T47D (cell line): ENCODE measurements at regions not wholly inside any gene's neighbourhood (a gene's known extent, or its start where the extent isn't known, plus 50 kb on each side); places are given as distances from the start of the nearest gene placed in this dataset.

Source experiments
- DNase-seq, 2 experiments: peaks; one replicate each; pipeline versions ENCODE4 v3.0.0 to v3.0.0-alpha.2; 2011 to 2012; ENCODE audit warnings: low read depth in 1 of 2, low spot score in 1 of 2
- JUND ChIP-seq: IDR thresholded peaks from 2 replicates; pipeline ENCODE4 v1.6.1; 2012; ENCODE audit warnings: low read depth
- in situ Hi-C: cut with HindIII; loops from 2 replicates; pipeline ENCODE4 v1.10.0; 2016; ENCODE audit warnings: low sequenced_read_pairs, low pct_unique_long_range_greater_than_20kb

- in situ Hi-C loops, result no loop called here
- TF ChIP-seq JUND, result no peak
- DNase-seq, result peak in 1 of 2 experiments; percentile 5
Observed at GRCh38 chr4:31392923-31393322, 672.8 kb downstream of the PCDH7 start.

GRCh38 chr4:31408121-31408520, 688.0 kb downstream of the PCDH7 start:
- no peak for DNase-seq
- in situ Hi-C loops, result no loop called here
- TF ChIP-seq JUND, result no peak

DNA sequence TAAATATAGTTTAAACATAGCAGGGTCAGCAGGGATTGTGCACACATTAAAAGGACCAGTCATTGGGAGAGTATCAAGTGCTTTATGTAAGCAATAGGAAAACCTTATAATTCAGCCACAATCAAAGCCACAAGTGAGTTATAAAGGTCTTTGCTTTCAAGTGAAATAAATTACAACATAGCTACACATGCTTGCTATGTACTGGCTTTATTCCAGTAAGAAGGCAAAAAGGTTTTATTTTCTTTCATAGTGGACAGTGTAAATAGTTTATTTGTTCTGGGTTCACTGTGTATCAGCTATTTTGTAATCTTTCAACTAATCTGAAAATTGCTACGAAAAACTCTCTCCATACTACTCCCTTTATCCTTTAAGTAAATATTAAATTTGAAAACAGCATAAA, 691.4 kb downstream of the PCDH7 start:
- no peak for DNase-seq
- no peak for TF ChIP-seq JUND
- in situ Hi-C loops, result no loop called here

- no peak for TF ChIP-seq JUND
Observed at GRCh38 chr4:31415629-31416028, 695.5 kb downstream of the PCDH7 start.

GRCh38 chr4:31416498-31416897, 696.3 kb downstream of the PCDH7 start:
- in situ Hi-C loops, result no loop called here
- no peak for DNase-seq
- no peak for TF ChIP-seq JUND

More at GRCh38 chr4:31415629-31416028, 695.5 kb downstream of the PCDH7 start:
- DNase-seq, result peak in 1 of 2 experiments; percentile 27
- in situ Hi-C loops, result no loop called here

GRCh38 chr4:31417040-31417439, 696.9 kb downstream of the PCDH7 start:
- no peak for DNase-seq
- in situ Hi-C loops, result no loop called here
- no peak for TF ChIP-seq JUND

GRCh38 chr4:31422006-31422405, 701.8 kb downstream of the PCDH7 start:
- in situ Hi-C loops, result no loop called here
- no peak for DNase-seq
- no peak for TF ChIP-seq JUND

DNA sequence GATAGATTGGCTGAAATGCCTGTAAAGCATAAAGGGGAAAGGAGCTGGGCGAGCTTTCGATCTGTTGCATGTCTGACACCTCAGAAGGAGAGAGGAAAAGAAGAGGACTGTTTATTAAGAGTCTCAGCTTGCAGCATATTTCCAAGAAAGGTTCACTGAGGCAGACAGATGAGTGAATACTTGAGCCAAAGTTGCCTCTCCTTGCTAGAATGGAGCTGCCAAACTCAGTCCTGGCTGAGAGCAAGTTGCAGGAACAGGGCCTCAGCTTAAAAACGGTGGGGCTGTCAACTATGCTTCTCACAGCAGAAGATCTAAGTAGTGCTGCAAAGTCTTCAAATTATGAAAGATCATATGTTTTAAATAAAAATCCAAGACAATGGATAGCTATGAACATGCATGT, 707.5 kb downstream of the PCDH7 start:
- no peak for DNase-seq
- TF ChIP-seq JUND, result no peak
- in situ Hi-C loops, result no loop called here

DNA sequence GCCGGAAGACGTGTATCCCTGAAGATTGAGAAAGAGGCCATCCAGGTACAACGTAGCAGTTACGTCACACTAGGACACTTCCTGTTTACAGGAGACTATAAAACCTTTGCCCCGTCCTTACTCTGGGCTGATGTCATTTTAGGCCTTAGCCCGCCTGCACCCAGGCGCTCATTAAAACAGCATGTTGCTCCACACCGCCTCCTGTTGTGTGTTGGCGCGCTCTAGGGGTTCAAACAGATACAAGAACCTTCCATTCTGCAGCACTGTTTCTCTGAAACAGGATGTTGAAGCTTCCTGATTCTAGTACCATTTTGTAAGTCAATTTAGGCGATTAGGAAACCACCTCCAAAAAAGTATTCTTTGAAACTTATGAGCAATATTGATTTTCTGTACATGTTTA, 722.1 kb downstream of the PCDH7 start:
- no peak for DNase-seq
- no peak for TF ChIP-seq JUND
- in situ Hi-C loops, result no loop called here

DNA sequence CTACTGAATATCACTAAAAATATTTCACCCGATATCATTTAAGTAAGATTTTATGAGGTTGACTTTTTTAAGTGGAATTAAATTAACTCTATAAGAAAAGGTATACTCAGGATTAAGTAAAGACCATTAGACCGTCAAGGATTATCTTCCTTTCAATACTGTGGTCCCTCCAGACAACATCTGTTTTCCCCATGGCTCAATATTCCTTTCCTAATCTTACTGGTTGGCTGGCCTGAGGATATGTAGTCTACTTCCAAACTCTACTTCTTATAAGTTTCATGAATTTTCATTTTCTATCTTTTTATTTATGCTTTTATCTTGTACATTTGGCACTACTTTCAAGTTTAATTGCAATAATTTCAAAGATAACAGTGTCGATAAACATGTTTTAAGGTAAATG, 725.4 kb downstream of the PCDH7 start:
- in situ Hi-C loops, result no loop called here
- DNase-seq, result no peak
- TF ChIP-seq JUND, result no peak

- DNase-seq, result no peak
- in situ Hi-C loops, result no loop called here
Observed at GRCh38 chr4:31455612-31456011, 735.4 kb downstream of the PCDH7 start.

DNA sequence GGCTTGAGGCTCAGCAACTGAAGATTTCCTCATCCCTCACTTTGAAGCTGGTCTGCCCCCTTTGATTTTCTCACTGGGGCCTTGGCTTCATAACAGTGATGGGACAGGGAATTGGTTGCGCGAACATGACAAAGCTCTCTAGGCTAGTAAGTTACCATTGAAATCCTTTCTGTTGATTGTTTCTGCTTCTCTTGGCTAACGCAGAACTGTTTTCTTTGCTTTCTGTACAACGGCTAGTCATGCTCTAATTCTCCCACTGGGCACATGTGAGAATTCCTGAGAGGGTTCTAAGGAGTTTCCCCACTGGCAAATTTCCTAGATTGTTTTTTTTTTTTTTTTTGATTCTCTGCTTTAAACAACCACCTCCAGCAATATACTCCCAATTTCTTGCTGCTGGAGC, 738.6 kb downstream of the PCDH7 start:
- DNase-seq, result no peak
- no peak for TF ChIP-seq JUND
- in situ Hi-C loops, result no loop called here

More at GRCh38 chr4:31455612-31456011, 735.4 kb downstream of the PCDH7 start:
- no peak for TF ChIP-seq JUND

DNA sequence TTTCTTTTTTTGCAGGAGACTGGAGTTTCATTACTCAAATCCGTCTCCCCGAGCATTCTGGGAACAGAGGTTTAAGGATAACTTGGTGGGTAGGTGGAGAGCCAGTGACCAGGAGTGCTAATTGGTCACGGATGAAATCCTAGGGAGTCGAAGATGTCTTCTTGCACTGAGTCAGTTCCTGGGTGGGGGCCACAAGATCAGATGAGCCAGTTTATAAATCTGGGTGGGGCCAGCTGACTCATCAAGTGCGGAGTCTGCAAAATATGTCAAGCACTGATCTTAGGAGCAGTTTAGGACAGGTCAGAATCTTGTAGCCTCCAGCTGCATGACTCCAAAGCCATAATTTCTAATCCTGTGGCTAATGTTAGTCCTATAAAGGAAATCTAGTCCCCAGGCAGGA, 741.3 kb downstream of the PCDH7 start:
- DNase-seq, result no peak
- TF ChIP-seq JUND, result no peak
- in situ Hi-C loops, result no loop called here

DNA sequence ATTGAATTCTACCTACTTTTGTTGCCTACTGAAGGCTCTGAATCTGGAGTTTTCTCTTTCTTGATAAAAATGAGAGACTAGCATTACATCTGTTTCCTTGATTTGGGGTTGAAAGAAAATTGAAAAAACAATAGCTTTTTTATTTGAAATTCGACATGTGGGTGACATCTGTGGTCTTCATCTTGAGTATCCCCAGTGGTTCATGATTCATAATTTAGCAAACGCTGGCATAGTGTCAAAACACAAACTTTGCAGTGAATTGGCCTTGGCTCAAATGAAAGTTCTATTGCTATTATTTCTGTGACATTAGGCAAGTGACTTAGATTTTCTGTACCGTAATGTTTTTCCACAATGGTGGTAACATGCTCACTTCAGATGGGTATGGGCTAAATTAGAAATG, 747.6 kb downstream of the PCDH7 start:
- in situ Hi-C loops, result no loop called here
- no peak for TF ChIP-seq JUND
- DNase-seq, result no peak
